MG63 (cell line): ENCODE measurements at regions not wholly inside any gene's neighbourhood (a gene's known extent, or its start where the extent isn't known, plus 50 kb on each side); places are given as distances from the start of the nearest gene placed in this dataset.

Source experiments
- DNase-seq: peaks from one replicate; pipeline ENCODE4 v3.0.0-alpha.2; 2020
- H3K27me3 ChIP-seq: fragments of 250-450 bp; sonication (Bioruptor Pico); 2 replicates; pipeline ENCODE4 v1.5.1; 2020; ENCODE audit warnings: mild to moderate bottlenecking, moderate library complexity
- H3K36me3 ChIP-seq: fragments of 250-450 bp; sonication (Bioruptor Pico); 2 replicates; pipeline ENCODE4 v1.5.1; 2020; ENCODE audit warnings: mild to moderate bottlenecking, moderate library complexity
- H3K4me3 ChIP-seq: fragments of 250-450 bp; sonication (Bioruptor Pico); 2 replicates; pipeline ENCODE4 v1.5.1; 2020; ENCODE audit warnings: mild to moderate bottlenecking, moderate library complexity
- H3K9me3 ChIP-seq: fragments of 250-450 bp; sonication (Bioruptor Pico); 2 replicates; pipeline ENCODE4 v1.5.1; 2020; ENCODE audit warnings: mild to moderate bottlenecking, moderate library complexity

DNA sequence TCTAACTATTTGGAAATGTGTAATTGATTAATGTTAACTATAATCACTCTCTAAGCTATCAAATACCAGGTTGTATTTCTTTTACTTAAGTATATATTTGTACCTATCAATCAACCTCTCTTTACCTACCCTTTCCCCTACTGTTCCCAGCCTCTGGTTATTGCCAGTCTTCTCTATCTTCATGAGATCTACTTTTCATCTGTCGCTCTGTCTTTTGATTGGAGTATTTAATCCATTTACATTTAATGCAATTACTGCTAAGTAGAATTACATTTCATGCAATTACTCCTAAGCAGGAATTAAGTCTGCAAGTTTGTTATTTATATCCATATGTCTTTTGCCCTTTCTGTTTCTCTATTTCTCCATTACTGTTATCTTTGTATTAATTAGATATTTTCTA, 148.1 kb downstream of the MAT2B start:
- H3K9me3 ChIP-seq, result peaks cover 12% of the 10 kb centered on the region
- no peaks in the 10 kb centered on the region for H3K36me3 ChIP-seq
- DNase-seq, result no peak
- no peak overlapping the region for H3K4me3 ChIP-seq
- no peaks in the 10 kb centered on the region for H3K27me3 ChIP-seq

DNA sequence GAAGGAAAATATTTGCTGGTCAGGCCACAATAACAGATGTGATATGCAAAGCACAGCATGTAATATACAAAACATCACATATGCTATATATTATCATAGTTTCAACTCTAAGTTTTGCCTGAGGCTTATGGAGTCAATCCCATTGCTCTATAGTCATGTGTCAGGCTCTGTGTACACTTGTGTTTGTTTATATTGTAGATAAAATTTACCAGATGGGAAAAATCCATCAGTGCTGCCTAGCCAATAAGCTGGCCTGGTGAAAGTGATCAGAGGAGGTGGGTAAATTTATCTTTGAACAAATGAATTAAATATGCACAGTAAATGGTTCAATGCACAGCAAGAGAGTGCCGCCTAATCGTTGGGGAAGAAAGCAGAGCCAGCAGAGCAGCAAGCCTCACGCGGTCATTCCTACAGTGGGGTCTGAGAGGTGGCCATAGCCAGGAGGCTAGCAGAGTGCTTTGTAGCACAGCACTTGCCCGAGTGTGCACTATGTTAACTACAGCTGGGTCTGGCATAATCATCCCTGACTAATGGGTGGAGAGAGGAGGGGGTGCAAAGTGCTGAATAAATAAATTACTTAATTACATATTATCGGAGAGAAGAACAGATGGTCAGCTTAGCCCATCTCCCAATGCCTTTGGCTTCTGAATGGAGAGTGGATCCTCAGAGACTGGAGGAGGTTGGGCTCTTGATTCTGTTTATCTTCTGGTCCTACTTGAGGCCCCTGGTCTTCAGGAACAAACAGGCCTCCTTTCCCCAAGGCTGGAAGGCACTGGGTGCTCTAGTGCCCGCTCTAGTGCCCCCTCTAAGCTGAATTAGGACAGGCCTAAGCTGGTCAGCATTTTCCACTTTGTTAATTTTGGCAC, 153.5 kb downstream of the MAT2B start:
- Histone ChIP-seq H3K9me3 (peaks cover under 1% of the 10 kb centered on the region; the same call in 1 of the 2 replicates), H3K27me3 (no peaks in the 10 kb centered on the region; the same call in 1 of the 2 replicates), H3K4me3 (no peak overlapping the region), H3K36me3 (no peaks in the 10 kb centered on the region)
- DNase-seq, result no peak

DNA sequence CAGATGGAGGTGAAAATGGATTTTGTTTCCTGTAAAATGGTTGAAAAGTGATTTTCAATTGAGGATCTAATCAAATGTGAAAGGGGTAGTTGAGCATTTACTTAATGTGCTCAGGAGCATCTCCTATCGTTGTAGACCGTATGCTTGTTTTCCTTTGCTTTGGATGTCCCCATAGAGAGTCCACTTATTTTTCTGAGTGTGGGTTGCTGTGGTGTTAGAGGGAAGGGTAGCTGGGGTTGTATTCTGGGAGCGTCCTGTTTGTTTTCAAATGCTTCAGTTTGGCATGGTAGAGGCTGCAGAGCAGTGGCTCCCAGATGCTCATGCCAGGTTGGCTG, 154.1 kb downstream of the MAT2B start:
- no peaks in the 10 kb centered on the region for H3K9me3 ChIP-seq
- DNase-seq, result no peak
- no peaks in the 10 kb centered on the region for H3K36me3 ChIP-seq
- no peak overlapping the region for H3K4me3 ChIP-seq
- H3K27me3 ChIP-seq, result no peaks in the 10 kb centered on the region; the same call in 1 of the 2 replicates

DNA sequence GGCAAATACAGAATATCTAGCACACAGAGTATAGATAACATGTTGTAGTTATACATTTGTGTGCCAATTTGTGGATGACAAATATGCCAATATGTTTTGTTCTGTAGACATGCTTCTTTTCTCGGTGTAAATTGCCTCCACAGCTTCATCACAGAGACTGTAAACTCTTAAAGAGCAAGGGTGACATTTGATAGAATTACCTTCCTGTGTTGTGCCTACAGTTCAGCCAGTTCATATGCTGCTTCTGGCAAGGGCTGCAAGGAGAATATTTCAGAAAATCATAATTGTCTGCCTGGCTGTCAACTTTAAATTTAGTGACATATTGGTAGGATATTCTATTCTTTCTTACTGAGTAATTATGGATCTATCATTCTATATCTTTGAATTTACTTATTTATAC, 155.1 kb downstream of the MAT2B start:
- Histone ChIP-seq H3K36me3 (no peaks in the 10 kb centered on the region), H3K9me3 (no peaks in the 10 kb centered on the region)

DNA sequence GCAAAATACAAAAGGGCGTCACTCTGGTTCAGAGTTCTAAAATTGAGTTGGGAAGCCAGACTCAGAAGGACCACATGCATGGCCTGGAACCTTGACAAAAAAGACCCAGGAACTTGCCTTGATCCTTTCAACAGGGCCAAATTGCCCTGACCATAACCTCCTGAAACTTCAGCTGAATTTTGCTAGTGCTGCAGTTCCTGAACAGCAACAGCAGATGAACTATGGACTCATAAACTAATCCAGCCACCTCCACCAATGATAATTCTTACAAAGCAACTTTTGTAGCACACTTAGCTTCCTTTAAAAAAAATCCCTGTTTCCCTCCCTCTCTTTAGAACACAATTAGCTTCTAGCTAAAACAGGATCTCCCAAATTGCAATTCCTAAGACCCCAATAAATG, 155.9 kb downstream of the MAT2B start:
- no peak for DNase-seq
- Histone ChIP-seq H3K9me3 (no peaks in the 10 kb centered on the region), H3K4me3 (no peak overlapping the region), H3K27me3 (no peaks in the 10 kb centered on the region; the same call in 1 of the 2 replicates), H3K36me3 (no peaks in the 10 kb centered on the region)

More for the DNA sequence above, 155.1 kb downstream of the MAT2B start:
- no peak overlapping the region for H3K4me3 ChIP-seq
- no peaks in the 10 kb centered on the region; the same call in 1 of the 2 replicates for H3K27me3 ChIP-seq
- no peak for DNase-seq

DNA sequence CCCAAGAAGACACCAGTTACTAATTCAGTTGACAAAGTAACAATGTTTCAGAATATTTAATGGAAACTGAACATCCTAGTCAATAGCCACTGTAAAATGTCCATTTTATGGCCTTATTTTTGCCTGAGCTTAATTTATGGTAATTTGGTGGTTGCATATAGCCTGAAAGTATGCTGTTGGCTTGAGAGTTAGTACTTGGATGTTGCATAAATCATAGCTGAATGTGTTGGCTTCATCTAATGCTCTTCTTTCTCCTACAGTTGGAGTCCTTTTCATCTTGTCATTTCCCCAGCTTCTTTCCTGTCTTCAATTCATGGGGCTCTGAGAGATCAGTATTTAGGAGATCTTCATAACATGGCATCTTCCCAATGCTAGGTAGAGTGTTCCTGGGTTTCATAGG, 164.6 kb downstream of the MAT2B start:
- H3K27me3 ChIP-seq, result no peaks in the 10 kb centered on the region; the same call in 1 of the 2 replicates
- DNase-seq, result no peak
- no peak overlapping the region for H3K4me3 ChIP-seq
- no peaks in the 10 kb centered on the region for H3K36me3 ChIP-seq
- H3K9me3 ChIP-seq, result no peaks in the 10 kb centered on the region

DNA sequence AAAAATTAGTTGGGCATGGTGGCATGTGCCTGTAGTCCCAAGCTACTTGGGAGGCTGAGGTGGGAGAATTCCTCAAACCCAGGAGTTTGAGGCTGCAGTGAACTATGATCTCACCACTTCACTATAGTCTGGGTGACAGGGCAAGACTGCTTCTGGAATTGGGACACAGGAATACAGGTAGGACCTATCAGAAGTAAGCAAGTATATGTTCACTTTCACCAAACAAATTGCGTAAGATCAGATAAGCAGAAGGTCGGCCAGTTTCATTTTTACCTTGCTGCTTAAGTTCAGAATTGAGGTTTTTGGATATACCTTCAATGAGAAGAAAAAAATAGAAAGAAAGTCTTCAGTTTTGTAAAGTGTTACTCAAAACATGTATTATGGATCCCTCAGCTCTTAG, 171.7 kb downstream of the MAT2B start:
- Histone ChIP-seq H3K9me3 (no peaks in the 10 kb centered on the region), H3K27me3 (no peaks in the 10 kb centered on the region), H3K4me3 (no peak overlapping the region), H3K36me3 (no peaks in the 10 kb centered on the region)
- DNase-seq, result no peak

DNA sequence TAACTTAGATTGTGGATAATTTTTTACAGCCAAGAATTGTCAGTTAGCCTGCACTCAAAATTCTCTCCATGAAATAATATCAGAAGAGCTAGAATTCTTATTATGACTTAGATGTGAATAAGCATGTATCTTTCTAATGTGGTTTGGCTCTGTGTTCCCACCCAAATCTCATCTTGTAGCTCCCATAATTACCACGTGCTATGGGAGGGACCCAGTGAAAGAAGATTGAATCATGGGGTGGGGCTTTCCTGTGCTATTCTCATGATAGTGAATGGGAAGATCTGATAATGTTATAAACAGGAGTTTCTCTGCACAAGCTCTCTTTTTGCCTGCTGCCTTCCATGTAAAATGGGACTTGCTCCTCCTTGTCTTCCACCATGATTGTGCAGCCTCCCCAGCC, 176.8 kb downstream of the MAT2B start:
- H3K4me3 ChIP-seq, result no peak overlapping the region
- H3K9me3 ChIP-seq, result no peaks in the 10 kb centered on the region; the same call in 1 of the 2 replicates
- DNase-seq, result peak; percentile 20
- H3K27me3 ChIP-seq, result no peaks in the 10 kb centered on the region
- no peaks in the 10 kb centered on the region for H3K36me3 ChIP-seq

DNA sequence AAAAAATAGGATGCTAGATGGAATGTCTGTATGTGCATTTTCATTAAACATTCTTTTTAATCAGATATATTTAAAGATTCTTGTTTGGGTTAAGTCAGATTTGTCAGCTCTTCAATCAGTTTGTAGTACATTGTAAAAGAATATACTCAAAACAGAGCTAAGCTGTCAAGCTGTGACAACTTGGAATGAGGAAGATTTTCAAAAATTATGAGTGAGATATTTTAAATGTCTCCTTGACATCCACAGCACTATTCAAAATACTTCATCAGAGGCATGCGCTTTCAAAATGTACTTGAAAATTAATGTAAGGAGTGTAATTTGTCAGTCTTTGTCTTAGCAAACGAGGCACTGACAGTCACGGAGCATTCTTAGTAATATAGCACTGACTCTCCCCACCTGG, 182.0 kb downstream of the MAT2B start:
- Histone ChIP-seq H3K36me3 (no peaks in the 10 kb centered on the region), H3K27me3 (0 out of 2 replicates have a peak, but pooled peaks cover 2% of the 10 kb centered on the region), H3K9me3 (no peaks in the 10 kb centered on the region; the same call in none of the 2 replicates), H3K4me3 (no peak overlapping the region)
- no peak for DNase-seq

DNA sequence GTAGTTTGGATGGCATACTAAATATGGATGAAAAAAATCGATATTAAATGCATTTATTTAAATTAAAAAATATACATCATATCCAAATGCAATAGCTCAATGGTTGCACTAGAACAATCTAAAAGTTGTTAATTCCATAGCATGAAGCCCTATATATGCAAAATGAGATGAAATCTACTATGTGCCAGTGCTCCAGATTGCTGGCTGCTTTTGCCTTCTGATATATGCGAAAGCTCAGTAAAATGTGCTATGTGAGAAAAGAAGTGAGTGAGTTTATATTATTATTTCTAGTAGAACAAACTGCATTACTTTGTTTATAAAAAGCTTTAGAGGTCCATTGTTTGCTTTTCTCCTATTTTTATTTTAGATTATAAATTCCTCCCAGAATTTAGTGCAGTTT, 186.7 kb downstream of the MAT2B start:
- Histone ChIP-seq H3K9me3 (no peaks in the 10 kb centered on the region; the same call in 1 of the 2 replicates), H3K36me3 (no peaks in the 10 kb centered on the region), H3K27me3 (0 out of 2 replicates have a peak, but pooled peaks cover 2% of the 10 kb centered on the region), H3K4me3 (no peak overlapping the region)
- DNase-seq, result no peak

DNA sequence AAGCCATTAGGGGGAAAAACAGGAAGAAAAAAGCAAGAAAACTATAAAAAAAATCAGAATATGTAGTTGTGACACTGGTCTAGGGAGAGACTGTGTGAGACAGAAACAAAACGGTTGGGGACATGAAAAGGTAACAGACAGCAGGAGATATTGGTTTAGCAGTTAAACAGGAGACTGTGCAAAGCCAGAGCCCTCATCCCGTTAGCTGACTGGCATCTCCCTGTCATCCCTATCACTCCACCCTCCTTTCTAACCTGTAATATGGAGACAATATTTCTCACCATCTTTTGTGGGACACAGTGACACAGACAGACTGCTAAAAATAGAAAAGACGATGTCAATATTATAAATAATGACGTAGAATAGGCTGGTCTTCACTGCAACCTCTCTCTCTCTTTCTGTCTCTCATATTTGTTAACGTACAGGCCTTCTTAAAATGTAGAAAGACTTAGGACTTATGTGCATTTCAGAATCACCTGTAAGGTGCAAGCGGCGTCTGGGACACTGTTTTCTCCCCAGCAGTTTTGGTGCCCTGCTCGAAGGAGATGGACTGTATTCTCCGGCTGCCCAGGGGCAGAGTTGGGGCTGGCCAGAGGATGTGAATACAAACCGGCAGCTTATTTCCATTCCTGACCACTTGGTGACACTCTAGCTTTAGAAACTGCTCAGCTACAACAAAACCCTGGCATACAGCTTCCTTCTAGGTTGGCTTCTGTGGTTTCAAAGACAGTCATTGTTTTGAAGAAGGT, 190.6 kb downstream of the MAT2B start:
- Histone ChIP-seq H3K4me3 (no peak overlapping the region), H3K27me3 (no peaks in the 10 kb centered on the region), H3K9me3 (no peaks in the 10 kb centered on the region), H3K36me3 (no peaks in the 10 kb centered on the region)
- DNase-seq, result peak; percentile 49

DNA sequence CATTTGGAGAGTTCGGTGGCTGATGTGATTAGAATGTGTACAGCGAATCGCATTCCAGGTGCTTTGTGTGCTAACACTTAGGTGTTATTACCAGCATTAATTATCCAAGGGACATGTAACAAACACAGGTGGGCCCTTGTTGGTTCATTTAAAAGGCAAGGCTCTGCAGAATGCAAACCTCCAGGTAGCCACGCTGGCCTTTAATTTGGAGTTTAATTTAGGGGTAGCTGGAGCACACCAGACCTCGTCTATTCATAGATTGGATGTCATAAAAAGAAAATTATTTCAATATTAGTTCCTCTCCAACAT, 191.1 kb downstream of the MAT2B start:
- Histone ChIP-seq H3K27me3 (no peaks in the 10 kb centered on the region), H3K4me3 (no peak overlapping the region), H3K9me3 (no peaks in the 10 kb centered on the region), H3K36me3 (no peaks in the 10 kb centered on the region)
- DNase-seq, result no peak

DNA sequence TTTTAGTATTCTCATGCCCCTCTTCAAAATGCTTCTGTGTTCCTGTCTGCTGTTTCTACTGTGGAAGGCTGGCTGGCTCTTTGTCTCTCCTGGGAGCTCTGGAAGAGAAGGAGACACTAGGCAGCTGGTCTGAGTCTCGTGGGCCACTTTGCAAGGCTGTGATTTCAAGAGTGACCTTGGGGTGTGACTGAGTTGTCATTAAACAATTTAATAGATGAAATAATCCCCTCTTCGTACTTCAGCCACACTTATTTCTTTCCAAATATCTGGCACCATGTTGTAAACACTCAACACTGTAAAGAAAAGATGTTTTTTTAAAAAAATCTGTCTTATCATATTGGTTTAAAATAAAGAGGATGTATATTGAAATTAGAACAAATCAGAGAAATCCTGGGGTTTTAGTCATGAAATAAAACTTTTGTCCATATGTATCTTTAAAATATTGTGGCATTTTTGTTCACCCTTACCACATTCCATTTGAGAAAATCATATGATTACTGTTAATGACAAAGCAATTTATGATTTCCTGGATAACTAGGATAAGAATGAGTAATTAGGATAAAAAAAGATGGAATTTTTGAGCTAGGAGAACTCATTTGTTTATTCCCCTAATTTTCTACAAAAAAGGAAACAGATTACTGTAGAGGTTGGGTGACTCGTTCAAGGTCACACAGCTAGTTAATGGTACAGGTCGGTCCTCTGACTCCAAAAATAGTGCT, 200.8 kb downstream of the MAT2B start:
- no peak overlapping the region for H3K4me3 ChIP-seq
- peak; percentile 23 for DNase-seq
- H3K27me3 ChIP-seq, result no peaks in the 10 kb centered on the region
- H3K36me3 ChIP-seq, result no peaks in the 10 kb centered on the region
- no peaks in the 10 kb centered on the region for H3K9me3 ChIP-seq

DNA sequence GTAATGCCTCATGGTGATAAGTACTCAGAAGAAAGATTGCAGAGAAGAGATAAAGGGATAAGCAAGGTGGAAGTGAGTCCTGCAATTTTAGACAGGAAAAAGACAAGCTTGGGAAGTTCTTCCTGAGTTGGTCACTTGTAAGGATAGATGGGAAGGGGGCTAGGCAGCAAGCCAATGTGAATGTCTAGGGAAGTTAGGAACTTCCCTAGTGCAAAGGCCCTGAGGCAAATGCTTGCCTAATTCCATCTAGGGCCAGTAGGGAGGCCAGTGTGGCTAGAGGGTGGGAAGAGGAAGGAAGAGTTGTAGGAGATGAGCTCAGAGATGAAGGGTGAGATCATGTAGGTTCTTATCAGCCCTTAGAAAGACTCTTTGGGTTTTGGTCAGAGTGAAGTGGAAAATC, 206.6 kb downstream of the MAT2B start:
- DNase-seq, result no peak
- no peaks in the 10 kb centered on the region for H3K27me3 ChIP-seq
- no peaks in the 10 kb centered on the region for H3K9me3 ChIP-seq
- no peak overlapping the region for H3K4me3 ChIP-seq
- no peaks in the 10 kb centered on the region for H3K36me3 ChIP-seq

DNA sequence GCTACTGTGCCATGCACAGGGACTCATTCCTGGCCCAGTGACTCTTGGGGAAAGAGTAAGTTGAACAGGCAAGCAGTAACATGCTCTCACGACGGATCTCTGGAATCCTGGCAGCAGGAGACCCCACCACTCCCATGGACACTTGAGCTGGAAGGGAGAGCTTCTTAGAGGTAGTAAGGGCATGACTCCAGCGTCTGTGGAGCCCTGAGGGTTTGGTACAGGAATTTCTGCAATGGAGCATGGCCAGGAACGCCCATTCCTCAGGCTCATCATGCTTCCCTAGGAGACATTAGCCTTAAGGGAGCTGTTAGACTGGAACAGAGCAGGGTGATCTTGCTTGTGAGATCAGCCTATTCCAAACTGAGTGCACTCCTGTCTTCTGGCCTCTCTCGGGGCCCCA, 212.9 kb downstream of the MAT2B start:
- H3K27me3 ChIP-seq, result no peaks in the 10 kb centered on the region
- H3K4me3 ChIP-seq, result no peak overlapping the region
- DNase-seq, result no peak
- no peaks in the 10 kb centered on the region for H3K36me3 ChIP-seq
- H3K9me3 ChIP-seq, result no peaks in the 10 kb centered on the region

DNA sequence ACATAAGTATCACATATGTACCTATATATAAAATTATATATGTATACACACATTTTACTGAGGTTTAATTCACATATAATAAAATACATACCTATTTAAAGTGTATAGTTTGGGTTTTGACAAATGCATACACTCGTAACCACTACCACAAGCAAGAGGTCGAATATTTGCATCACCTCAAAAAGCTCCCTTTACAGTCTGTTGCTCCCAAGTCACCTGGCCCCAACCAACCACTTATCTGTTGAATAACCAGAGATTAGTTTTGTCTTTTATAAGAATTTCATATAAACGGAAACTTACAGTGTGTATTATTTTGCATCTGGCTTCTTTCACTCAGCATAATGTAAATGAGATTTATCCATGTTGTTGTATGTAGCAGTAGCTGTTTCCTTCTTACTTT, 218.9 kb downstream of the MAT2B start:
- Histone ChIP-seq H3K27me3 (no peaks in the 10 kb centered on the region), H3K4me3 (no peak overlapping the region), H3K36me3 (no peaks in the 10 kb centered on the region), H3K9me3 (no peaks in the 10 kb centered on the region)
- no peak for DNase-seq

DNA sequence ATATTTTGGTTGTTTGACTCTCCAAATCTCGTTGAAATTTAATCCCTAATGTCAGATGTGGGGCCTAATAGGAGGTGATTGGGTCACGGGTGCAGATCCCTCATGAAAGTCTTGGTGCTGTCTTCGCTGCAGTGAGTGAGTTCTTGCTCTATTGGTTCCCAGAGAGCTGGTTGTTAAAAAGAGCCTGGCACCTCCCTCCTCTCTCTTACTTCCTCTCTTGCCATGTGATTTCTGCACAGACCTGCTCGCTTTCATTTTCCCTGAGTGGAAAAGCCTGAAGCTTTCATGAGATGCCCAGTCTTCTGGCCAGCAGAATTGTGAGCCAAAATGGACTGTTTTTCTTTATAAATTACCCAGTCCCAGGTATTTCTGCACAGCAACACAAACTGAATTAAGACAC, 221.6 kb downstream of the MAT2B start:
- Histone ChIP-seq H3K4me3 (no peak overlapping the region), H3K27me3 (no peaks in the 10 kb centered on the region), H3K9me3 (no peaks in the 10 kb centered on the region), H3K36me3 (no peaks in the 10 kb centered on the region)
- no peak for DNase-seq
